GM21737 (cell line): ENCODE measurements at regions not wholly inside any gene's neighbourhood (a gene's known extent, or its start where the extent isn't known, plus 50 kb on each side); places are given as distances from the start of the nearest gene placed in this dataset.
"Not testable (repeated sequence)": the region's sequence is repeated elsewhere in the genome, so short reads cannot be mapped to it uniquely, and the experiment has no call there.

Experiments
- ATAC-seq: cut with Tn5 transposase; IDR thresholded peaks from one replicate; pipeline ENCODE4 v1.9.1; 2021; ENCODE audit warnings: mild to moderate bottlenecking, moderate library complexity; ENCODE audit not compliant: unreplicated experiment

DNA sequence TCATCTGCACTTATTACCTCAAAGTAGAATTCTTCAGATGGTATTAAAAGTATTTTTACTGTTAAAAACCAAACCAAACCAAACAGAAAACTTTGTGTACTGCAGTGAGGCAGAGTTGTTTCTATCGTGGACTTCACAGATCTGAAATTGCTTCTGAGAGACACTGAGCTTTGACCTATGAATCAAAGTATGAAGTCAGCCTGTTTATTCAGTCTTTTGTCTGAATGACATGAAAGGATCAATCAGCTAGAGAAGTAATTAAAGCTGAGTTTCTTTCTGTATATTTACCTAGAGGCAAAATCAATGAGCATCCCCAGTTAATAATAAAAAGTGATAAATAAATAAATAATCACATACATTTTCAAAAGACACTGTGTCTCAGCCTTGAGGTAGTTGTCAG is 2121.0 kb downstream of the PCDH7 start:
- no peak for ATAC-seq

DNA sequence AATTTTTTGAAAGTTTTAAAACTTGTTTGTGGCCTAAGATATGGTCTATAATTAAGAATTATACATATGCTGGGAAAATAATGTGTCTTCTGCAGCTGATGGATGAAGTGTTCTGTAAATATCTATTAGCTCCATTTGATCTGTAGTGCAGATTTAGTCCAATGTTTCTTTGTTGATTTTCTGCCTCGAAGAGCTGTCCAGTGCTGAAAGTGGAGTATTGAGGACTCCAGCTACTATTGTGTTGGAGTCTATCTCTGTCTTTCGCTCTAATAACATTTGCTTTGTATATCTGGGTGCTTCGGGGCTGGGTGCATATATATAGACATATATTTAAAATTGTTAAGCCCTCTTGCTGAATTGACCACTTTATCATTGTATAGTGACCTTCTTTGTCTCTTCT is 2127.3 kb downstream of the PCDH7 start:
- ATAC-seq = no peak

DNA sequence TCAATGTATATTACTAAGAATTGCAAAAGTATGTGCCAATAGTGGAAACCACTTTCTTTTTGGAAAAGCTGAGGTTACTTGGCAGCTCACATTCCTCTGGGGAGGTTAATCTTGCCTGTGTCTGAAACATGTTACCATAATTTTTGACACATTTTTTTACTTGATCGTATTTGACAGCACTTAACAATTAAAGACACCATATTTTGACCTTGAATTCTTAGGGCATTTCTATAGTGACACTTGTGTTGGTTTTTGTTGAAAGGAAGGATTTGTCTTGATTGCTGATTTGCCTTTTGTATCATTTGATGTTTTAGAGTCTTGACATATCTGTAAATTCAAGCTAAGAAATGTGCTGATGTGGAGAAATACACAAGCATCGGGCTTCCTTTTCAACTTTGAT is 2135.5 kb downstream of the PCDH7 start:
- no peak for ATAC-seq

DNA sequence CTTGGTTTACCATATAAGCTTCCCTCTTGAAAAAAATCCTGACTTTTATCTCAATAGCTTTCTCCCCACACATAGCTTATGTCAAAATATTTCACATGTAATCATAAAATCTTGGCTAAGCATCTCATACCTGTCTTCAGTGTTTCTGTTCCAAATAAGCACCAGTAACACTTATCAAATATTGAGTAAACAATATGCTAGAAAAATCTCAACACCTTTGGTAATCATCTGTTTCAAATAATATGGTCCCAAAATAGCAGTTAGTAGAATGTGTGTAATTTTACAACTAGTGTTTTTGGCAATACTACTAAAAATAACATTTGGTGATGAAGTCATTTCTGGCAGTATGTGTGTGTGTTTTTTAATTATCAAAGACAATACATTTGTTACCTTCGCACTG is 2138.2 kb downstream of the PCDH7 start:
- no peak for ATAC-seq

DNA sequence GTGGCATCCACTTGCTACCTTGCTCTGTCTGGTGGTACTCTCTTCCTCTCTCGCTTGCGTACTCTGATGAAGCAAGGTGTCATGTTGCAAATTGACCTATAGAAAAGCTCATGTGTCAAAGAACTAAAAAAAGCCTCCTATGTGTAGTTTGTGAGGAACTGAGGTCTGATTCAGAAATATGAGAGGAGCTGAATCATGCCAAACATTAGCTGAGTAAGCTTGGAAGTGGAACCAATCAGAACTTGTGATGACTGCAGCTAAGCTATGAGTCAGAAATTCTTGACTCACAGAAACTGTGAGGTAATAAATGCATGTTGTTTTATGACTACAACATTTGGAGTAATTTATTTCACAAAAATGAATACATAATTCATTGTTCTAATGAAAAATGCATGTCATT is 2138.8 kb downstream of the PCDH7 start:
- no peak for ATAC-seq

DNA sequence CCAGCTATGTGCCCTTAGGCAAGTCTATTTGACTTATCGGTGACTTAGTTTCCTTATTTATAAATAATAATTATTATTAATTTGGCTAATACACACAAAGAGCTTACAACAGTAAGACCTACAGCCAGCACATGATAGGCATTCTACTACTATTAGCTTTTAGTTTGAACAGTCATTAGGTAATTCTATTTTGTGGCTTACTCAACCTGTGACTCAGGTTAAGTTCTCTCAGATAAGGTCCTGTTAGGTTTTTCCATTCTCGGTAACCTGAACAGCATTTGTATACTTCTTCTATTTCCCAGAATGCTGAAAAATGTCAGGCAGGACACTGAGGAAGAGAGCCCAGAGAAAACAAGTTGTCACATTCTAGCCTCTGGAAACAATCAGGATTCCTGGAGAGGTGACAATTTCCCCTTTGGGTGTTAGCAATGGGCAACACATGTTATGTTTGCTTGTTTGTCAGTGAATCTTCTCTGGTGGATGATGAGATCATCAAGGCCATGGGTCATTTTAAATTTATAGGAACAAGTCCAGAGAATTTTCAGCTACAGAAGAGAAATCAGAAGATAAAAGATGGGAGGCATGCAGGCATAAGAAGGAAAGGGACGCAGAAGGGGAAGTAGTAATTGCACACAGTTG is 2144.7 kb downstream of the PCDH7 start:
- no peak for ATAC-seq

DNA sequence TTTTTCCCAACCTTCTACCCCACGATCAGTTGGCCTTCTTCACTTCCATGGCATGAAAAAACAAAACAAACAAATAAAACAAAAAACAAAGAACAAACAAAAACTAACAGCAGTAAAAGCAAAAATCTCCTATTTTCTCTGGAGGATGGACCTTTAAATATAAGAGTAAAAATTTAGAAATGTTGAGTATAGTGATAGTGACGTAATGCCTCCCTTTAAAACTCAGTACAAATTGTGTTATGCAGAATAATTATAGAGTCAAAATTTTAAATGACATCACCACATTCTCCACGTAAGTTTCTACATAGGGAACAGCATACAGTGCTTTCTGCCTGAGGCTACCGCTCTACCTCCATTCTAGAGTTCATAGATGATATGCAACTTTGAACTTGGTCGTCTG is 2156.4 kb downstream of the PCDH7 start:
- no peak for ATAC-seq

DNA sequence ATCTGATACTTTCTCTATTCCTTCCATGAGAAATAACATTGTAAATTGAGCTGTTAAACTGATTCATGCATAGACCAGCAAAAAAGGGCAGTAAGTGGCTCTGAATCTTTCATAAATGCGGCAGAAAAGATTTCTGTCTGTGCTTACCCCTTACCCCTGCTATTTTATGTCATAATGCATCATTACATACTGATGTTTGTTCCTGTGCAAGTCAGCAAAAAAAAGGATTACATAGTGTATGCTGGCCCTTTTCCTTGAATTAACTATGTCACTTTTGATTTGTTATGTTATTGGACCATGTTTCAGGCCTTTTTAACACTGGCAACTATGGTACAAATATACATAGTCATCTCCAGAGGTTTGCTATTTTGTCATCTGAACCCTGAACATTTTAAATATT is 2159.7 kb downstream of the PCDH7 start:
- no peak for ATAC-seq

DNA sequence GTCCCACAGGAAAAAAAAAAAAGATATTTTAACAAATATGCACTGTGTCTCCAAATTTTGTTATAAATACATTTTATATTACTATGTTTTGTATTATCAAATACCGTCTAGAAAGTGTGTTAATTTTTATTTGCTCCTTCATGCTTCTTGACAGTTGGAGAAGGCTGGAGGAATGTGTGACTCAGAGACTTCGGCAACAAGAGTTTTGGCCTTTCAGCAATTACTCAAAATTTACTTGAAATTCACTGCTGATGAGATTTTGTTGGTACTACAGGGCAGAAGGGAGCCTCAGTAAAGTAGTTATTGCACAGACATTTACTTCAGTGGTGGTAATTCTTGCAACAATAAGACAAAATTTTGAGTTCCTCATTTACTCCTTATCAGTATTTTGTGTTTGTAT is 2164.0 kb downstream of the PCDH7 start:
- ATAC-seq = no peak

DNA sequence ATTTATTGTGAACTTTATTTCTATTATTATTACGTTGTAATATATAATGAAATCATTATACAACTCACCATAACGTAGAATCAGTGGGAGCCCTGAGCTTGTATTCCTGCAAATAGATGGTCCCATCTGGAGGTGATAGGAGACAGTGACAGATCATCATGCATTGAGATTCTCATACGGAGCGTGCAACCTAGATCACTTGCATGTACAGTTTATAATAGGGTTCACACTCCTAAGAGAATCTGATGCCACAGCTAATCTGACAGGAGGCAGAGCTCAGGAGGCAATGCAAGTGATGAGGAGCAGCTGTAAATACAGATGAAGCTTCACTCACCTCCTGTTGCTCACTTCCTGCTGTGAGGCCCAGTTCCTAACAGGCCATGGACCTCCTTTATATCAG is 2170.2 kb downstream of the PCDH7 start:
- no peak for ATAC-seq

DNA sequence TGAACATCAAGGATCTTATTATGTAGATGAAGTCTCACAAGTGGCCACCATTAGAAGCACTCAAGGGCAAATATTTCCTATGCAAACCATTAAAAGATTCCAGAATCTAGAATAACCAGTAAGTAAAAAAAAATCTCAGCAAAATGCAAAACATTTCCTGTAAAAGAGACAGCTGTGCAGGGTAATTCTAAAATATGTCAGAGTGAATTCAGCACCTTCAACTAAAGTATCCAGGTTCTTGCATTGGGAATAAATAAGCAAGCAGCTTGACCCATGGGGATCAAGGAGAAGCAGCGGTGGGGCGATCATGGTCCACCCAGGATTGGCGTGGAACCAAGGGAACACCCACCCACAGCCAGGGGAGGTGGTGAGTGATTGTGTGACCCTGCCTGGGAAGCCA is 2188.9 kb downstream of the PCDH7 start:
- no peak for ATAC-seq

DNA sequence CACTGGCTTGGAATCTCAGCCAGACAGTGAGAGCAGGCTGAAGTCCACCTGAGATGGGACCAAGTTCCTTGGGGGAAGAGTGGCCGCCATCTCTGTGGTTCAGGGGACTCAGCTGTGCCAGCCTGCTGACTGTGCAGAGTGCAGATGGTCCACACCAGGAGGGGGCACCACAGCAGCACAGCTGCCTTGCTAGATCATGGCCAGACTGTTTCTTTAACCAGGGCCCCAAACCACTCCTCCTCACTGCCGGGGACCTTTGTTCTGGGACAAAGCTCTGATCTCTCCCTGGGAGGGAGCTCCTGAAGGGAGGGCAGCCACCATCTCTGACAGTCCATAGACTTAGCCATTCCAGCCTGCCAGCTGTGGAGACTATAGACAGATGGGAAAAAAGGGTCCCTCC is 2189.6 kb downstream of the PCDH7 start:
- ATAC-seq = no peak

DNA sequence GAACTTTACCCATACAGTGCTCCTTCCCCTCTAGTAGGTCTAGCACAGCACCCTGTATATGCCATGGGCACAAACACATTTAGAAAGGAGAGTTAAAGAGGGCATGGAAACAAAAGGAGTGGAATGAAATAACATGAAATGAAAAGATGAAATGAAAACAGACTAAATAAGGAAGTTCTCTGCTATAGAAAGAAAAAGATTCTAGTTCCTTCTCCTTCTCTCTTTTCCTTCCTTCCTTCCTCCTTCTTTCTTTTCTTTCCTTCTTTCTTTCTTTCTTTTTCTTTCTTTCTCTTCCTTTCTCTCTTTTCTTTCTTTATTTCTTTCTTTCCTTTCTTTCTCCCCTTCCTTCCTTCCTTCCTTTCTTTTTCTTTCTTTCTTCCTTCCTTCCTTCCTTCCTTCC is 2197.4 kb downstream of the PCDH7 start:
- no peak for ATAC-seq

DNA sequence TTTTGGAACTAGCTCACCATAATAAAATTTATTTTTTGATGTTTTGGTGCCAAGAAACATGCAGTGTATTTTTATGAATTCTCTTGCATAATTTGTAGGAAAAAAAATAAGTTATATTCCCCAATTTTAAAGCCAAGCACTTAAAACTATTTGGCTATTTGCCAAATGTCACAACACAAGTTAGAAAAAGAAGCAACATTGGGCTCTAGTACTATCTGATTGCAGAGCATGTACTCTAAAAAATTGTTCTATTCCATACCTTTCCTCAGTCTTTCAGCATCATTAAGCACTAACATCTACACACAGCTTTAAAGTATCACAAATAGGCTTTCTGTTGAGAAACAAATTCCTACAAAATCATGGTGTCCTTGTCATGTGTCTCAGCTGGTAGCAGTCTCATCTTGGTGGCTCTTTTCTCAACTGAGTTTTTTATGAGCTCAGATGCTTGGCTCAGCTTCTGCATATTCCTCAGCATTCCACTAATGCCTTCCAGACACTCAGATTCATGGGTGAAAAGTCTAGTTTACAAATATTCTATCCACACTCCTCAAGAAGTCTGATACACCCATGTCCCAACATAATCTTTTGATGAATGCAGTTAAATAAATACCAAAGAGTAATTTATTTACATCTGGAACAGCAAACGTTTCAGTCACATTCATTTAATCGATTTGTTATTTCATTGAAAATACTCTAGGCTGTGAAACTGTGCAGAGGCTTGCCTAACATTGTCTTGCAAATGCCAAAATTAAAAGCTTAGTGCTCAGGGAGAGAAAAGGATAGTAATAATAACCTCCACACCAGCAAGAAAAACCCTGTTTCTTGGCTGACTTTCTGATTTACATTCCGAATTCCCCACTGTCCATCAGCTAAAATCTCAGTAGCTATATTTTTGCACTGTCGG is 2209.9 kb downstream of the PCDH7 start:
- ATAC-seq = no peak

DNA sequence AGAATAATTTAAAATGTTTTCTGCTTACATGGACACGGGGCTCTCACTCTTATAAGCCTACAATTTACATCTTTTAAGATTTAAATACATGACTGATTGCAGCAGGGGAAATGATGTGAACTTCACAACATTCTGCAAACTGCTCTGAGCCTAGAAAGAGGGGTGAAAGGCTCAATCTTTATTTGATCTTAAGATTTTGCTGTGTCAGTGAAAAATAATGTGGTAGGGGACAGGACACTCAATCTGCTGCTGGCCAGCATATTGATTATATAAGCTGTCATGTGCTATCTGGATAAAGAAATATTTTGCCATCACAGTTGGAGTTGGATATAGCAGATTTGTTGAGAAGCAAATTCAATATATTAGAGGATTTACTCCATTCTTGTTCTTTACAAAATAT is 2210.5 kb downstream of the PCDH7 start:
- ATAC-seq = no peak

DNA sequence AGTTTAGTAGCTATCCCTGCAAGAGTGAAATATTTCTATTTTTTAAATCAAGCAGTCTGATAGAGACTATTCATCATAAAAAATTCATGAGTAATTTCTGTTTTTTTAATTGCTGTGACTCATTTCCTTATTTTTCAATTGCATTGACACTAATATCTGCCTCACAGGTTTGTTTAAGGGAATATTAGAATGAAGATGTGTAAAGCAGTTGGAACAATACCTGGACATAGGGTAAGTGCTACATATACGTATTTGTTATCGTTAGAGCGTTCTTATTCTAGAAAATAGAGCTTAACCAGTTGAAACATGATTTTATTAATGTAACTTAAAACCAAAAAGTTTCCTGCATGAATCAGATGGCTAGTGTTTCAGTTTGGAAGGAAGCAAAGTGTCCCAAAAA is 2211.3 kb downstream of the PCDH7 start:
- no peak for ATAC-seq

DNA sequence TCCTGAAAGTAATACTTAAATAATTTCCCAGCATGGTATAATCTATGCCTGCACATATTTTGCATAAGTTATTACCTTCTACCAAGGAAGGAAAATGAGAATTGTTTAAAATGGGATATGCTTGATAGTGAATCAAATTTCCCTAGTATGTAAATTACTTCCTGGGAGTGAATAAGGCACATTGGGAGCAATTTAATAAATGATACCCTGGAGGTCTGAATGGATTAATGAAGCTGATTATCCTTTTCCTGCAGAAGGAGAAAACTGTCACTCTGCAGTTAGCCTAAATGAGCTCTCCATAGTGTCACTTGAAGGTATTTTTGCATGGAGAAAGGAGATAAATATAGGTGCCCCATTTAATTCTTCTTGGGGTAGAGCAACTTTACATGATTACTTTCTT is 2212.0 kb downstream of the PCDH7 start:
- no peak for ATAC-seq

DNA sequence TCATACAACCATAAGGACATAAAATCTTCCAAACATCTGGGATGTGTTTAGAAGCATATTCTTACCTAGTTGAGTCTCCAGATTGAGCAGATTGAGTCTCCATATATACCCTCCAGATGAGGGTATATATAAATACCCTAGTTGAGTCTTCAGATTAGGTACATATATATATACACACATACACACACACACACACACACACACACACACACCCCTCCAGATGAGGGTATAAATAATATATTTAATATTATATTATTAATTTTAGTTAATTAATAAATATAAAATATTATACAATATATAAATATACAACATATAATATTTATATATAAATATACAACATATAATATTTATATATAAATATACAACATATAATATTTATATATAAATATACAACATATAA is 2219.1 kb downstream of the PCDH7 start:
- ATAC-seq = not testable (repeated sequence)

DNA sequence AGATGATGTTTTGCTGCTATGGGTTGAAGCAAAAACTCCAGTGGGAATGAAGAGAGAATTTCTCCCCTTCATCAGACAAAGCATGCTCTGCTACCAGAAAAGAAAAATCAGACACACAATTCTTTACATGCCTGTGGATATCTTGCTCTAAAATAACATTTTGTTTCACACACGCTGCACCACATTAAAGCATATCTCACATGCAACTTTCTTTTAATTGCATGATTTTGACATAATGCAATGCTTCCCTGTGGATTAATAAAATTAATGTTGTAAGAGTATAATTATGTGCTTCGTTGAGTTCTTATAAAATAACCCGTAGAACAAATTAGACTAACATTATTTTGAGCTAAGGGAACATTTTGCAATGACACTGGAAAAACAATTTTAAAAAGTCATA is 2230.7 kb downstream of the PCDH7 start:
- no peak for ATAC-seq

DNA sequence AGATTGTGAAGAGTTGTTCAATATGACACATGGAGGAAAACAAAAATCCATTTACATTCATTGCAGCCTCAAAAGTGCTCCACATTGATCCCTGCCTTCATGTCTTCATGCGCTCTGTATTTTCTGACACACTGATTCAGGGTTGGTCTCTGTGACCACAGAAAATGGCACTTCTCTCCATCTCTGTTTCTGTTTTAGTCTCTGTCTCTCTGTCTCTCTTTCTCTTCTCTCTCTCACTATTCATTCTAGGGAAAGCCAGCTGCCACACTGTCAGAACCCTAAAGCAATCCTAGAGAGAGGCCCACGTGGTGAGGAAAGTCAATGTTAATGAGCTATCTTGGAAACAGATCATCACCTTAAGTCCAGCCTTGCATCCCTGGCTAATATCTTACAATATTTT is 2238.4 kb downstream of the PCDH7 start:
- ATAC-seq = no peak

DNA sequence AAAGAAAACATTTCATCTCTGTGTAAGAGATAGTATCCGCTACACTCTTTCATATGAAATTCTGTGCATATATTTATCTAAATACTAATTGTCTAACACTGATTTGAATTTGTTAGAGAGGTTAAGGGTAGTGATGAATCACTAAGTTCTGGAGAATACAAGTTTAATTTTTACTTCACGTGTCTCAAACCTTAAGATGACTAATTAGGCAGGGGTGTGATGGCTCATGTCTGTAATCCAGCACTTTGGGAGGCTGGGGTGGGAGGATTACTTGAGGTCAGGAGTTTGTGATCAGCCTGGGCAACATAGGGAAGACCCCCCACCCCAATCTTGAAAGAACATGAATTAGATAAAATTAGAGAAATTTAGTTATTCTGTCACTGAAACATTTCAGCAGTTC is 2241.9 kb downstream of the PCDH7 start:
- no peak for ATAC-seq

DNA sequence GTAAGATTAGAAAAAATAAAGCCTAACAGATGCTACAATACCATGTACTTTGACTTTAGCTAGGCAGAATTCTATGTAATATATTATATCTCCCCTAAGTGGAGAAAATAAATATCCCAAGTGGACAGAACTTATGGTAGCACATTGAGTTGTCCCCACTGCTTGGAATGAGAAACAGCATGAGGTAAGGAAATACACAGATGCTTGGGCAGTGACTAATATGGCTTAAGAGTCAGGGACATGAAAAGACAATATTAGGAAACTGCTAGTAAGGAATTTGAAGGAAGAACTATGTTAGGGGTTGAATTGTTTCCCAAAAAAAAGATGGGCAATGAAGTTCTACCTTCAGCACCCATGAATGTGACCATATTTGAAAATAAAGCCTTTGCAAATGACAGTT is 2265.1 kb downstream of the PCDH7 start:
- ATAC-seq = no peak

DNA sequence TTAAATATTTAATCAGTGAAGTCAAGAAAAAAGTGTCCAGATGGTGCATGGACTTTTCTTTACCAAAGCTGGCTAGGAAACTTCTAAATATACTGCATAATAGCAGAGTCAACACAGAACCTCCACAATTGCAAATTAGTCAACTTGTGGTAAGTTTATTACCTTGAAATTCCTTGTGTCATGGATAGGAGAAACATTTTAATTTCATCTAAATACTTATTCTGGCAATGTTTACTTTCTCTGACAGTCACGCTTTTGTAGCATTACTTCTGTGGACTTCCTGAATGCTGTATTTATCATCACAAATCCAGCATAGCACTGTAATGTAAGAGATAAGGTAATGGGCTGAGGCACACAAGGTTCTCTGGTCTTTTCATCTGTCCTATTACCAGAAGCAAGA is 2266.1 kb downstream of the PCDH7 start:
- ATAC-seq = no peak
